Neural cell (in vitro differentiated cells): ENCODE measurements at regions not wholly inside any gene's neighbourhood (a gene's known extent, or its start where the extent isn't known, plus 50 kb on each side); places are given as distances from the start of the nearest gene placed in this dataset.

Experiments
- H2AFZ ChIP-seq: fragments of 200-600, 300-800 bp; sonication (generic), shearing (Covaris generic); 2 replicates; pipeline ENCODE4 v1.6.0; 2014; ENCODE audit warnings: low read depth, mild to moderate bottlenecking, antibody characterized with exemption, low read length, moderate library complexity
- H3F3A ChIP-seq: fragments of 200-600 bp; shearing (Covaris generic); 2 replicates; pipeline ENCODE4 v1.6.1; 2016; ENCODE audit warnings: mild to moderate bottlenecking, moderate library complexity, mixed read lengths, antibody characterized with exemption, low read length; ENCODE audit not compliant: insufficient read depth, poor library complexity, severe bottlenecking
- H3K27ac ChIP-seq: fragments of 200-600, 300-800 bp; sonication (generic), shearing (Covaris generic); 2 replicates; pipeline ENCODE4 v1.5.1; 2014; ENCODE audit warnings: mild to moderate bottlenecking, low read length, moderate library complexity
- H3K27me3 ChIP-seq: fragments of 300-800, 200-600 bp; sonication (generic), shearing (Covaris generic); 2 replicates; pipeline ENCODE4 v1.6.0; 2014; ENCODE audit warnings: mild to moderate bottlenecking, low read depth, low read length, moderate library complexity; ENCODE audit not compliant: insufficient read depth
- H3K36me3 ChIP-seq: fragments of 300-800, 200-600 bp; sonication (generic), shearing (Covaris generic); 2 replicates; pipeline ENCODE4 v1.5.1; 2014; ENCODE audit warnings: mild to moderate bottlenecking, antibody characterized with exemption, low read length, moderate library complexity; ENCODE audit not compliant: insufficient read depth
- H3K4me2 ChIP-seq: fragments of 300-800, 200-600 bp; sonication (generic), shearing (Covaris generic); 2 replicates; pipeline ENCODE4 v1.6.0; 2014; ENCODE audit warnings: mild to moderate bottlenecking, low read length
- H3K4me3 ChIP-seq: fragments of 300-800, 200-600 bp; sonication (generic), shearing (Covaris generic); 2 replicates; pipeline ENCODE4 v1.5.1; 2014; ENCODE audit warnings: mild to moderate bottlenecking, low read length, moderate library complexity
- H3K79me2 ChIP-seq: fragments of 200-600 bp; shearing (Covaris generic); replicated peaks from 2 replicates; pipeline ENCODE4 v1.6.0; 2014; ENCODE audit warnings: mild to moderate bottlenecking, low read length, moderate library complexity; ENCODE audit not compliant: insufficient read depth
- H3K9ac ChIP-seq: fragments of 300-800, 200-600 bp; sonication (generic), shearing (Covaris generic); 2 replicates; pipeline ENCODE4 v1.6.1; 2016; ENCODE audit warnings: mild to moderate bottlenecking, low read length, mixed read lengths
- H3K9me2 ChIP-seq: fragments of 200-600 bp; shearing (Covaris generic); 2 replicates; pipeline ENCODE4 v1.6.1; 2016; ENCODE audit warnings: mild to moderate bottlenecking, low read length, mixed read lengths; ENCODE audit not compliant: insufficient read depth
- H3K9me3 ChIP-seq: fragments of 200-600, 300-800 bp; sonication (generic), shearing (Covaris generic); 2 replicates; pipeline ENCODE4 v1.6.1; 2016; ENCODE audit warnings: mild to moderate bottlenecking, mixed run types, low read length, moderate library complexity, mixed read lengths
- H4K20me1 ChIP-seq: fragments of 200-600 bp; shearing (Covaris generic); 2 replicates; pipeline ENCODE4 v1.6.1; 2016; ENCODE audit warnings: mild to moderate bottlenecking, mixed run types; ENCODE audit not compliant: insufficient read depth
- EP300 ChIP-seq: fragments of 450-650 bp; conservative IDR thresholded peaks from 2 replicates; pipeline ENCODE4 v1.6.1; 2014; ENCODE audit warnings: antibody characterized with exemption, mild to moderate bottlenecking, moderate library complexity; ENCODE audit not compliant: poor library complexity, severe bottlenecking
- EZH2 ChIP-seq: fragments of 200-600, 300-800 bp; shearing (Covaris generic), sonication (generic); IDR thresholded peaks from 2 replicates; pipeline ENCODE4 v1.6.1; 2014; ENCODE audit warnings: antibody characterized with exemption, low read length, borderline replicate concordance, mild to moderate bottlenecking; ENCODE audit not compliant: insufficient read depth, poor library complexity, severe bottlenecking
- MXI1 ChIP-seq: fragments of 450-650 bp; conservative IDR thresholded peaks from 2 replicates; pipeline ENCODE4 v1.6.1; 2014; ENCODE audit warnings: antibody characterized with exemption, mild to moderate bottlenecking; ENCODE audit not compliant: poor library complexity, severe bottlenecking
- POLR2AphosphoS5 ChIP-seq: IDR thresholded peaks from 2 replicates; pipeline ENCODE4 v1.6.1; 2012
- RAD21 ChIP-seq: fragments of 450-650 bp; conservative IDR thresholded peaks from 2 replicates; pipeline ENCODE4 v1.6.1; 2014; ENCODE audit warnings: antibody characterized with exemption, mild to moderate bottlenecking, moderate library complexity
- SMC3 ChIP-seq: fragments of 450-650 bp; conservative IDR thresholded peaks from 2 replicates; pipeline ENCODE4 v1.6.1; 2014; ENCODE audit warnings: antibody characterized with exemption, mild to moderate bottlenecking, moderate library complexity; ENCODE audit not compliant: poor library complexity
- TAF1 ChIP-seq: IDR thresholded peaks from 2 replicates; pipeline ENCODE4 v1.6.1; 2012; ENCODE audit warnings: low read depth
- TF ChIP-seq, protein P1 (sequence below): fragments of 450-650 bp; IDR thresholded peaks from 2 replicates; pipeline ENCODE4 v1.5.1; 2014; ENCODE audit warnings: antibody characterized with exemption, mild to moderate bottlenecking, moderate library complexity; ENCODE audit not compliant: poor library complexity, severe bottlenecking
- TF ChIP-seq, protein P2 (sequence below): IDR thresholded peaks from 2 replicates; pipeline ENCODE4 v1.6.1; 2012; ENCODE audit warnings: borderline replicate concordance

DNA sequence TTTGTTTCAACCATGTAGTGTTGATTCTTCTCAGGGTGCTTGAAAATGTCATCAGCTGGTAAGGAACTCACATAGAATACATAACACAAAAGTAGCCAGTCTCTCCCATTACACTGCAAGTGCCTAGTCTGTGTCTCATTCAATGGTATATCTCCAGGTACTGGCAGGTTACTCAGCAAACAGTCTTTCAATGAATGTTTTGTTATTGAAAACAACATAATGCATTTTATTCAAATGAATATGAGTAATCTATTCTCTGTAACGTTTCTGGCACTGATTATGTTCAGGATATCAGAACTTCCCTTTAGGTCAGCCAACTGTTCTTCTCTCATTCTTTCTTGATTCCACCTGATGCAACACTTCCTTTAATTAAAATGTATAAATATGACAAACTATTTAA lies 68.0 kb upstream of the SLITRK1 start:
- Histone ChIP-seq H3K27me3 (no peaks in the 10 kb centered on the region), H2AFZ (no peak overlapping the region), H3K9me2 (no peaks in the 10 kb centered on the region), H3K79me2 (no peaks in the 10 kb centered on the region), H3K9me3 (no peaks in the 10 kb centered on the region), H3K27ac (no peak overlapping the region), H3K36me3 (no peaks in the 10 kb centered on the region), H3K9ac (no peak overlapping the region), H4K20me1 (no peaks in the 10 kb centered on the region), H3F3A (no peaks in the 10 kb centered on the region), H3K4me3 (no peak overlapping the region), H3K4me2 (no peak overlapping the region)
- no peak for TF ChIP-seq SMC3
- TF ChIP-seq EP300, result no peak
- TF ChIP-seq TAF1, result no peak
- TF ChIP-seq, protein P1, sequence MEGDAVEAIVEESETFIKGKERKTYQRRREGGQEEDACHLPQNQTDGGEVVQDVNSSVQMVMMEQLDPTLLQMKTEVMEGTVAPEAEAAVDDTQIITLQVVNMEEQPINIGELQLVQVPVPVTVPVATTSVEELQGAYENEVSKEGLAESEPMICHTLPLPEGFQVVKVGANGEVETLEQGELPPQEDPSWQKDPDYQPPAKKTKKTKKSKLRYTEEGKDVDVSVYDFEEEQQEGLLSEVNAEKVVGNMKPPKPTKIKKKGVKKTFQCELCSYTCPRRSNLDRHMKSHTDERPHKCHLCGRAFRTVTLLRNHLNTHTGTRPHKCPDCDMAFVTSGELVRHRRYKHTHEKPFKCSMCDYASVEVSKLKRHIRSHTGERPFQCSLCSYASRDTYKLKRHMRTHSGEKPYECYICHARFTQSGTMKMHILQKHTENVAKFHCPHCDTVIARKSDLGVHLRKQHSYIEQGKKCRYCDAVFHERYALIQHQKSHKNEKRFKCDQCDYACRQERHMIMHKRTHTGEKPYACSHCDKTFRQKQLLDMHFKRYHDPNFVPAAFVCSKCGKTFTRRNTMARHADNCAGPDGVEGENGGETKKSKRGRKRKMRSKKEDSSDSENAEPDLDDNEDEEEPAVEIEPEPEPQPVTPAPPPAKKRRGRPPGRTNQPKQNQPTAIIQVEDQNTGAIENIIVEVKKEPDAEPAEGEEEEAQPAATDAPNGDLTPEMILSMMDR, result no peak
- TF ChIP-seq POLR2AphosphoS5, result no peak
- TF ChIP-seq, protein P2, sequence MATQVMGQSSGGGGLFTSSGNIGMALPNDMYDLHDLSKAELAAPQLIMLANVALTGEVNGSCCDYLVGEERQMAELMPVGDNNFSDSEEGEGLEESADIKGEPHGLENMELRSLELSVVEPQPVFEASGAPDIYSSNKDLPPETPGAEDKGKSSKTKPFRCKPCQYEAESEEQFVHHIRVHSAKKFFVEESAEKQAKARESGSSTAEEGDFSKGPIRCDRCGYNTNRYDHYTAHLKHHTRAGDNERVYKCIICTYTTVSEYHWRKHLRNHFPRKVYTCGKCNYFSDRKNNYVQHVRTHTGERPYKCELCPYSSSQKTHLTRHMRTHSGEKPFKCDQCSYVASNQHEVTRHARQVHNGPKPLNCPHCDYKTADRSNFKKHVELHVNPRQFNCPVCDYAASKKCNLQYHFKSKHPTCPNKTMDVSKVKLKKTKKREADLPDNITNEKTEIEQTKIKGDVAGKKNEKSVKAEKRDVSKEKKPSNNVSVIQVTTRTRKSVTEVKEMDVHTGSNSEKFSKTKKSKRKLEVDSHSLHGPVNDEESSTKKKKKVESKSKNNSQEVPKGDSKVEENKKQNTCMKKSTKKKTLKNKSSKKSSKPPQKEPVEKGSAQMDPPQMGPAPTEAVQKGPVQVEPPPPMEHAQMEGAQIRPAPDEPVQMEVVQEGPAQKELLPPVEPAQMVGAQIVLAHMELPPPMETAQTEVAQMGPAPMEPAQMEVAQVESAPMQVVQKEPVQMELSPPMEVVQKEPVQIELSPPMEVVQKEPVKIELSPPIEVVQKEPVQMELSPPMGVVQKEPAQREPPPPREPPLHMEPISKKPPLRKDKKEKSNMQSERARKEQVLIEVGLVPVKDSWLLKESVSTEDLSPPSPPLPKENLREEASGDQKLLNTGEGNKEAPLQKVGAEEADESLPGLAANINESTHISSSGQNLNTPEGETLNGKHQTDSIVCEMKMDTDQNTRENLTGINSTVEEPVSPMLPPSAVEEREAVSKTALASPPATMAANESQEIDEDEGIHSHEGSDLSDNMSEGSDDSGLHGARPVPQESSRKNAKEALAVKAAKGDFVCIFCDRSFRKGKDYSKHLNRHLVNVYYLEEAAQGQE, result no peak
- no peak for TF ChIP-seq MXI1

DNA sequence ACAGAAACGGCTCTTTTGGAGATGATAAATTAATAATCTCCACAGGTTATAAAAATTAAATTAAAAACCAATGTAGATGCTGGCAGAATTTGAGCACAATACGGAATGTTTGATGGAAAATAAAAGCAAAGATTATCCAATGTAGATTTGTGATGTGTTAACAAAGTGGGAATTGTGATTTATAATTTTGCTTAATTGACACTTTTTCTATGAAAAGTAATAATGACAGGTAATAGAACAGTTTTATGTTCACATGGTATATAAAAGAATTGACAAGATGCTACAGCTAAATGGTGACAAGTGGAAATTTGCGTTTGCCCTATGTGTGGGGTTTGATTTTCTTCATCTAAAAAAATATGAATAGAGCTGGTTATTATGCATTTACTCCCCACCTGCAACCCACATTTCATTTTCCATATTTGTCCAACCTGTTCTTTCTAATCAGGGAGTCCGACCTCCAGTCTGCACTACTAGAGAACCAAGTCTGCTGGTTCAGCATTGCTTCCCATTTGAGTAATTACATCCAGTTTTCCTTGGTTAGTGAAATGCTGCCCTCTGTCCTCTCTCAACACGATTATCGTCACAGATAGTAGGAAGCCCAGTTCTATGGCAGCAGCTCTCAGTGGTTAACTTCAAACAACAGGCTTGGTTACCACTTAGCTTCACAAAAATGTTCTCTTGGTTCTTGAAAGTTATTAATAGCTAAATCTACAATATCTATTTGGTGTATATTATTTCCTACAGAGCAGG lies 61.4 kb upstream of the SLITRK1 start:
- Histone ChIP-seq H3K9me3 (no peaks in the 10 kb centered on the region), H3K9me2 (no peaks in the 10 kb centered on the region), H4K20me1 (no peaks in the 10 kb centered on the region), H3F3A (no peaks in the 10 kb centered on the region), H3K9ac (no peak overlapping the region), H3K4me3 (no peak overlapping the region), H3K27ac (no peak overlapping the region), H3K36me3 (no peaks in the 10 kb centered on the region), H3K79me2 (no peaks in the 10 kb centered on the region), H3K27me3 (no peaks in the 10 kb centered on the region), H3K4me2 (no peak overlapping the region), H2AFZ (no peak overlapping the region)
- no peak for TF ChIP-seq RAD21
- TF ChIP-seq TAF1, result no peak
- TF ChIP-seq, protein P2, result no peak
- no peak for TF ChIP-seq POLR2AphosphoS5
- TF ChIP-seq EZH2, result no peak
- TF ChIP-seq MXI1, result no peak
- TF ChIP-seq SMC3, result no peak
- TF ChIP-seq EP300, result no peak
- TF ChIP-seq, protein P1, result no peak
